ENCODE measurements at regions not wholly inside any gene's neighbourhood (a gene's known extent, or its start where the extent isn't known, plus 50 kb on each side); places are given as distances from the start of the nearest gene placed in this dataset.

- TF ChIP-seq CTCF (IDR thresholded peaks at IDR 0.05) (no peak), POLR2A (IDR thresholded peaks at IDR 0.05) (no peak)
These were observed 1371.0 kb upstream of the CDH6 start for GRCh38 chr5:29822521-29822920.
